ENCODE measurements at regions not wholly inside any gene's neighbourhood (a gene's known extent, or its start where the extent isn't known, plus 50 kb on each side); places are given as distances from the start of the nearest gene placed in this dataset.

DNA sequence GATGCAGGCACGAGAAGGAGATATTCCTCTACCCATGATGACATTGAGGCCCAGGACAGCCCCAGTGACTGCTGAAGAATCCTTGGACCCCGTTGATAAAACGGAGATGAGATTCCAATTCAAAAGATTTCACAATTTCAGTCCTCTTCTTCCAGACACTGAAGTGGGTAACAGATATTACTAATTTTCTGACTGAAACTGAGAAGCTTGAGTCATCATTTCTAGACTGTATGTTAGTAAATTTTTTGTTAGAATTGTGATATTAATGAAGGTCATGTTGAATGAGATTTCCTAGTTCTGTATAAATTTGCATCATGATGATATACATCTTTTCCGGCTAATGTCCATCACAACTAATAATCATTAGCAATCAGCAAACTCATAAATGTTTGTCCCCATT, 185.8 kb downstream of the CHRM3 start:
- Histone ChIP-seq H3K4ac (ENCODE audit: low read depth, low read length) (no peak overlapping the region), H2BK15ac (ENCODE audit: low read depth, low read length) (no peak overlapping the region), H4K8ac (ENCODE audit: low read depth in 2 of 2, low read length in 2 of 2) (no peak overlapping the region), H2AK5ac (ENCODE audit: low read depth, low read length) (no peak overlapping the region), H3K9me3 (ENCODE audit: control insufficient read depth, insufficient read depth, low read length) (peaks cover 10% of the 10 kb centered on the region), H3K4me3 (ENCODE audit: insufficient read depth, low read depth, low read length) (no peak overlapping the region), H3K36me3 (ENCODE audit: control insufficient read depth, insufficient read depth, low read length) (no peaks in the 10 kb centered on the region), H2AK9ac (replicated peaks; ENCODE audit: low read depth, low read length, poor library complexity) (no peak overlapping the region), H2BK5ac (ENCODE audit: low read depth, low read length, poor library complexity, severe bottlenecking) (no peak overlapping the region), H3K27ac (ENCODE audit: insufficient read depth, low read length) (no peak overlapping the region), H2BK120ac (ENCODE audit: low read depth, low read length) (no peak overlapping the region), H3K4me2 (ENCODE audit: low read depth, low read length) (no peak overlapping the region), H3K9ac (ENCODE audit: low read depth, low read length) (no peak overlapping the region), H2BK20ac (ENCODE audit: low read depth, low read length) (no peak overlapping the region), H3K4me1 (ENCODE audit: control insufficient read depth, insufficient read depth, low read length) (no peaks in the 10 kb centered on the region), H3K56ac (ENCODE audit: extremely low read depth, insufficient read depth, low read length) (no peak overlapping the region), H3K23ac (ENCODE audit: low read depth, low read length) (no peak overlapping the region), H2AFZ (replicated peaks; ENCODE audit: low read length, poor library complexity) (no peak overlapping the region), H3K27me3 (ENCODE audit: control insufficient read depth, insufficient read depth, low read length) (no peaks in the 10 kb centered on the region), H3K9me1 (ENCODE audit: insufficient read depth, low read length) (no peaks in the 10 kb centered on the region), H3K79me1 (ENCODE audit: low read depth in 1 of 2, low read length in 2 of 2) (no peaks in the 10 kb centered on the region), H3K18ac (ENCODE audit: low read depth, low read length) (no peak overlapping the region), H4K5ac (ENCODE audit: low read depth, low read length) (no peak overlapping the region), H4K20me1 (ENCODE audit: insufficient read depth, low read length) (no peaks in the 10 kb centered on the region), H3K14ac (replicated peaks; ENCODE audit: low read depth, low read length) (no peak overlapping the region), H4K91ac (ENCODE audit: insufficient read depth, low read depth, low read length) (no peak overlapping the region)
- in situ Hi-C loops (cut with MboI; ENCODE audit: low sequenced_read_pairs) (no loop called here), dilution Hi-C loops (cut with HindIII; ENCODE audit: low sequenced_read_pairs, unreplicated experiment) (no loop called here), intact Hi-C loops (cut with micrococcal nuclease) (no loop called here)
- TF ChIP-seq RCOR1 (IDR thresholded peaks at IDR 0.05; ENCODE audit: insufficient replicate concordance, low read length), result no peak
- no TSS peak for BruUV-seq (replicated peaks)
- ATAC-seq (ENCODE audit: low read depth) (no peak), DNase-seq (no peak)
- POLR2A ChIA-PET (ENCODE audit: unreplicated experiment), result no interaction called here
- WGBS, 2 experiments (ENCODE audit: extremely low coverage in 2 of 2, insufficient read length in 1 of 2), result no CpG with 5 or more reads among the region's 4 CpGs
- CTCF ChIA-PET, result no interaction called here

Measured in IMR-90 (cell line).